SW480 (cell line): ENCODE measurements at regions not wholly inside any gene's neighbourhood (a gene's known extent, or its start where the extent isn't known, plus 50 kb on each side); places are given as distances from the start of the nearest gene placed in this dataset.

Experiments used
- DNase-seq: peaks from one replicate; pipeline ENCODE4 v3.0.0-alpha.2; 2016; ENCODE audit warnings: low spot score

GRCh38 chr10:44243851-44244510 is 140.9 kb downstream of the CXCL12 start:
- no peak for DNase-seq

GRCh38 chr10:44242826-44243225 is 142.1 kb downstream of the CXCL12 start:
- DNase-seq, result no peak

GRCh38 chr10:44242091-44242490 is 142.8 kb downstream of the CXCL12 start:
- DNase-seq, result no peak

GRCh38 chr10:44240584-44241205 is 144.2 kb downstream of the CXCL12 start:
- no peak for DNase-seq

GRCh38 chr10:44238212-44238611 is 146.7 kb downstream of the CXCL12 start:
- DNase-seq, result no peak

- DNase-seq, result no peak
These were observed 147.4 kb downstream of the CXCL12 start for GRCh38 chr10:44237364-44238049.

- DNase-seq, result no peak
These were observed 149.5 kb downstream of the CXCL12 start for GRCh38 chr10:44235363-44235762.

- no peak for DNase-seq
These were observed 150.4 kb downstream of the CXCL12 start for GRCh38 chr10:44234483-44234875.

- DNase-seq, result no peak
These were observed 151.1 kb downstream of the CXCL12 start for GRCh38 chr10:44233561-44234482.

GRCh38 chr10:44217274-44217820 is 167.6 kb downstream of the CXCL12 start:
- no peak for DNase-seq

GRCh38 chr10:44216073-44216472 is 168.8 kb downstream of the CXCL12 start:
- DNase-seq, result no peak

- DNase-seq, result no peak
These were observed 175.1 kb downstream of the CXCL12 start for GRCh38 chr10:44209811-44210210.

- no peak for DNase-seq
These were observed 177.7 kb downstream of the CXCL12 start for GRCh38 chr10:44207160-44207559.

- DNase-seq, result no peak
These were observed 178.6 kb downstream of the CXCL12 start for GRCh38 chr10:44206127-44206818.

GRCh38 chr10:44205067-44205466 is 179.8 kb downstream of the CXCL12 start:
- DNase-seq, result no peak

GRCh38 chr10:44203535-44203934 is 181.4 kb downstream of the CXCL12 start:
- DNase-seq, result no peak

GRCh38 chr10:44202952-44203351 is 181.9 kb downstream of the CXCL12 start:
- DNase-seq, result no peak

- DNase-seq, result no peak
These were observed 183.2 kb downstream of the CXCL12 start for GRCh38 chr10:44201656-44202055.

GRCh38 chr10:44201011-44201410 is 183.9 kb downstream of the CXCL12 start:
- no peak for DNase-seq

- DNase-seq, result no peak
These were observed 184.8 kb downstream of the CXCL12 start for GRCh38 chr10:44199991-44200655.

GRCh38 chr10:44199267-44199666 is 185.6 kb downstream of the CXCL12 start:
- DNase-seq, result no peak
